C4-2B (cell line): ENCODE measurements at regions not wholly inside any gene's neighbourhood (a gene's known extent, or its start where the extent isn't known, plus 50 kb on each side); places are given as distances from the start of the nearest gene placed in this dataset.

Experiments used
- CTCF ChIP-seq: fragments of 450-650 bp; conservative IDR thresholded peaks from 2 replicates; pipeline ENCODE4 v1.5.1; 2017; ENCODE audit warnings: mild to moderate bottlenecking
- ZFX ChIP-seq: fragments of 450-650 bp; IDR thresholded peaks from 2 replicates; pipeline ENCODE4 v1.6.1; 2017

DNA sequence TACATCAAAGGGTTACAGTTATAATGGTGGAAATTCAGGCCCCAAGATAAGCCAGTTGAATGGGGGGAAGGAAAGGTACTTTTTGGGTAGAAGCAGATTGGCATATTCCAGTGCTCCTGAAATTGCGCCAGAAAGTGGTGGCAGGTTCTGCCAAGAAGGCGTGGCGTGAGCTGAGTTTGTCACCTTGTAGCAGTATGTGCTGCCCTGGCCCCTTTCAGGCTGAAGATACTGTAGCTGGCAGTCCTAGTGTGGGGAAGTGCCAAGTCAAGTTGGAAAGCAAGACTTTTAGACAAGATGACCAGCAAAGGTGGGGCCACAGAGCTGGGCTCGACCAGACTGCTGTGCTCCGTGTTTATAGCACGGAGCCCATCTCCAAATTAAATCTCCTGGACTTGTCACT is 133.6 kb upstream of the GLRA1 start:
- TF ChIP-seq CTCF, result no peak
- TF ChIP-seq ZFX, result no peak
